ENCODE measurements at regions not wholly inside any gene's neighbourhood (a gene's known extent, or its start where the extent isn't known, plus 50 kb on each side); places are given as distances from the start of the nearest gene placed in this dataset.
"Not testable (repeated sequence)": the region's sequence is repeated elsewhere in the genome, so short reads cannot be mapped to it uniquely, and the experiment has no call there.

GRCh38 chr10:20668985-20669384 is 228.1 kb downstream of the NEBL start:
- H3K4me3 ChIP-seq (ENCODE audit: low read depth, low read length): no peak overlapping the region
- DNase-seq (ENCODE audit: low read depth): no peak
- TF ChIP-seq, protein P1, sequence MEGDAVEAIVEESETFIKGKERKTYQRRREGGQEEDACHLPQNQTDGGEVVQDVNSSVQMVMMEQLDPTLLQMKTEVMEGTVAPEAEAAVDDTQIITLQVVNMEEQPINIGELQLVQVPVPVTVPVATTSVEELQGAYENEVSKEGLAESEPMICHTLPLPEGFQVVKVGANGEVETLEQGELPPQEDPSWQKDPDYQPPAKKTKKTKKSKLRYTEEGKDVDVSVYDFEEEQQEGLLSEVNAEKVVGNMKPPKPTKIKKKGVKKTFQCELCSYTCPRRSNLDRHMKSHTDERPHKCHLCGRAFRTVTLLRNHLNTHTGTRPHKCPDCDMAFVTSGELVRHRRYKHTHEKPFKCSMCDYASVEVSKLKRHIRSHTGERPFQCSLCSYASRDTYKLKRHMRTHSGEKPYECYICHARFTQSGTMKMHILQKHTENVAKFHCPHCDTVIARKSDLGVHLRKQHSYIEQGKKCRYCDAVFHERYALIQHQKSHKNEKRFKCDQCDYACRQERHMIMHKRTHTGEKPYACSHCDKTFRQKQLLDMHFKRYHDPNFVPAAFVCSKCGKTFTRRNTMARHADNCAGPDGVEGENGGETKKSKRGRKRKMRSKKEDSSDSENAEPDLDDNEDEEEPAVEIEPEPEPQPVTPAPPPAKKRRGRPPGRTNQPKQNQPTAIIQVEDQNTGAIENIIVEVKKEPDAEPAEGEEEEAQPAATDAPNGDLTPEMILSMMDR (IDR thresholded peaks at IDR 0.05; ENCODE audit: insufficient read depth, low read length): no peak

DNA sequence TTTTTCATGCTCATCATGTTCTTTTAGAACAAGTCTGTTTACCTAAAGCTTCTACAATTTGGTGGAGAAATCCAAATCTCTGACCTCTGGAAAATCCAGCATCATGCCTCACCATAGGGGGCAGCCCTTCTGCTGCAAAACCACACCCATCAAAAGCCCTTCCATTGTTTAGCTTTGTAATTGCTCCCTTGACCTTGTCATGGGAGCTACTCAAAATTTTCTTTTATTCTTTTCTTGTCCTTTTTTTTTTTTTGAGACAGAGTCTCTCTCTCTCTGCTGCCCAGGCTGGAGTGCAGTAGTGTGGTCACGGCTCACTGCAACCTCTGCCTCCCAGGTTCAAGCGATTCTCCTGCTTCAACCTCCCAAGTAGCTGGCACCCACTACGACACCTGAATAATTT is 234.4 kb downstream of the NEBL start:
- no peak overlapping the region for H3K4me3 ChIP-seq (ENCODE audit: low read depth, low read length)
- DNase-seq (ENCODE audit: low read depth): no peak
- TF ChIP-seq, protein P1 (IDR thresholded peaks at IDR 0.05; ENCODE audit: insufficient read depth, low read length): no peak

DNA sequence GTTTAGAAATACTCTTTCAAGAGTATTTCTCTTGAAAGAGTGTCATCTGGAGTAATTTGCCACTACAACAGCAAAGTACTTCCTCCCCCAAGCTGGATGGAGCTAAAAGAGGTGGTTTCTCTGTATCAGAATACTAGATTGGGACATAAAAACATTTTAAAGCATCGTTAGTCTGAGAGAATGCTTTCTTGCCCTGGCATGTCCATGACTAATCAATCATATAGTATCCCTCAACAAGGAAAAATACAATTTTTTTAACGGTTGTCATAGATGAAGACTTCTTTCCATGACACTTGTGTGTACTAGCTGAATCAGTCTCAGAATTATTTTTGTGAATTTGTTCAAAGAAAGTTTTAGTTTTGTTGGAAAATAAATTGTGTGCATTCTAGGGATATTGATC is 237.9 kb downstream of the NEBL start:
- no peak overlapping the region for H3K4me3 ChIP-seq (ENCODE audit: low read depth, low read length)
- no peak for DNase-seq (ENCODE audit: low read depth)
- TF ChIP-seq, protein P1 (IDR thresholded peaks at IDR 0.05; ENCODE audit: insufficient read depth, low read length): no peak

GRCh38 chr10:20658158-20658557 is 239.0 kb downstream of the NEBL start:
- DNase-seq (ENCODE audit: low read depth): no peak
- TF ChIP-seq, protein P1 (IDR thresholded peaks at IDR 0.05; ENCODE audit: insufficient read depth, low read length): no peak
- H3K4me3 ChIP-seq (ENCODE audit: low read depth, low read length): no peak overlapping the region

- TF ChIP-seq, protein P1 (IDR thresholded peaks at IDR 0.05; ENCODE audit: insufficient read depth, low read length): no peak
- no peak overlapping the region for H3K4me3 ChIP-seq (ENCODE audit: low read depth, low read length)
- no peak for DNase-seq (ENCODE audit: low read depth)
These were observed 240.2 kb downstream of the NEBL start for GRCh38 chr10:20656886-20657285.

DNA sequence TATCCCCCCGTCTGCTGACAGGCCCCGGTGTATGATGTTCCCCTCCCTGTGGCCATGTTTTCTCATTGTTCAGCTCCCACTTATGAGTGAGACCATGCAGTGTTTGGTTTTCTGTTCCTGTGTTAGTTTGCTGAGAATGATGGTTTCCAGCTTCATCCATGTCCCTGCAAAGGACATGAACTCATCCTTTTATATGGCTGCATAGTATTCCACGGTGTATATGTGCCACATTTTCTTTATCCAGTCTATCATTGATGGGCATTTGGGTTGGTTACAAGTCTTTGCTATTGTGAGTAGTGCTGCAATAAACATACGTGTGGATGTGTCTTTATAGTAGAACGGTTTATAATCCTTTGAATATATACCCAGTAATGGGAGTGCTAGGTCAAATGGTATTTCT is 244.7 kb downstream of the NEBL start:
- H3K4me3 ChIP-seq (ENCODE audit: low read depth, low read length): not testable (repeated sequence)

DNA sequence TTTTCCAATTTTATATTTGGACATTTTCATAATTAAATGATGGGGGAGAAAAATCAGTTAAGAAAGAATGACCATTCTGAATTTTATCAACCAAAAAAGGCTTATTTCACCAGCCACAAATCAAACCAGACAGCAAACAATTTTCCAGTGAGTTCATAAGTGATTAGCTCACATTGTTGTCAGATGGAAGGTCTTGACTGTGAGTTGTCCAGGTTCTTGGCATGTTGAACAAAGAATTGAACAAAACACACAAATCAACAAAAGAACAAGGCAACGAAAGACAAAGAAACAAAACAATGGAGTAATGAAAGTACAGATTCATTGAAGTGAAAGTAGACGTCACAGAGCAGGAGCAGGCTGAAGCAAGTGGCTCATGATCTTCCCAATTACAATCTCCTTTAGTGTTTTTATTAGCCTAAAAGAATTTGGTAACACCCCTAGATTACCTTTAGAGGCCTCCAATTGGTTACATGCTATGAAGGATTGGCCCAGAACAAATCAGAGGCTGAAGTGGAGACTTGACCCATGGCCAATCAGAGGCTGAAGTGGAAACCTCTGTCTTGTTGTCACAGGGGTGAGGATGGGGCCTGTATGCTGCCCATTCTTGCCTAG is 248.7 kb downstream of the NEBL start:
- DNase-seq (ENCODE audit: low read depth): no peak

More for the DNA sequence above, 244.7 kb downstream of the NEBL start:
- not testable (repeated sequence) for DNase-seq (ENCODE audit: low read depth)

More for the DNA sequence above, 248.7 kb downstream of the NEBL start:
- H3K4me3 ChIP-seq (ENCODE audit: low read depth, low read length): no peak overlapping the region
- TF ChIP-seq, protein P1 (IDR thresholded peaks at IDR 0.05; ENCODE audit: insufficient read depth, low read length): no peak
